CD4-positive, alpha-beta T cell (primary cell): ENCODE measurements at regions not wholly inside any gene's neighbourhood (a gene's known extent, or its start where the extent isn't known, plus 50 kb on each side); places are given as distances from the start of the nearest gene placed in this dataset.

Source experiments
- ATAC-seq: fragments of 200-7000 bp; cut with Tn5 transposase; one replicate; pipeline ENCODE4 v1.10.0; 2022; ENCODE audit warnings: mild to moderate bottlenecking; ENCODE audit not compliant: poor library complexity
- CTCF ChIA-PET: fragments of 350-600 bp; sonication (Branson Sonifier 250); formaldehyde crosslinking; loops from one replicate; lab custom pipeline; 2021; ENCODE audit warnings: antibody characterized with exemption, inconsistent platforms; lab: Charles Lee
- POLR2A ChIA-PET: fragments of 350-600 bp; sonication (Branson Sonifier 250); formaldehyde crosslinking; loops from one replicate; lab custom pipeline; 2021; ENCODE audit warnings: antibody characterized with exemption, inconsistent platforms; lab: Charles Lee
- DNase-seq, 14 experiments: peaks; one replicate each; pipeline ENCODE4 v3.0.0-alpha.2; 2013 to 2020; ENCODE audit warnings: mixed read lengths in 2 of 14
- H3K27ac ChIP-seq, 2 donors: one replicate each; pipeline versions ENCODE4 v1.5.1 to v1.7.0; 2013; ENCODE audit warnings: low read length in 2 of 2, low read depth in 1 of 2, mild to moderate bottlenecking in 1 of 2
- H3K27me3 ChIP-seq, 2 experiments: 1 replicate in 1 of 2; 2 replicates in 1 of 2; pipeline versions ENCODE4 v1.6.1 to v1.7.0; 2013; ENCODE audit warnings: low read length in 2 of 2, control low read depth in 1 of 2, mild to moderate bottlenecking in 1 of 2, moderate library complexity in 1 of 2; ENCODE audit not compliant: insufficient read depth in 2 of 2, control insufficient read depth in 1 of 2
- H3K36me3 ChIP-seq: one replicate; pipeline ENCODE4 v1.6.1; 2013; ENCODE audit warnings: low read length, control low read depth; ENCODE audit not compliant: insufficient read depth
- H3K4me1 ChIP-seq: one replicate; pipeline ENCODE4 v1.6.1; 2013; ENCODE audit warnings: low read length, control low read depth; ENCODE audit not compliant: insufficient read depth
- H3K4me3 ChIP-seq: one replicate; pipeline ENCODE4 v1.5.1; 2013; ENCODE audit warnings: mild to moderate bottlenecking, low read length, moderate library complexity
- H3K9me3 ChIP-seq, 2 experiments: 1 replicate in 1 of 2; 2 replicates in 1 of 2; pipeline versions ENCODE4 v1.6.1 to v1.7.0; 2013; ENCODE audit warnings: low read length in 2 of 2, mild to moderate bottlenecking in 2 of 2, control low read depth in 1 of 2, moderate library complexity in 1 of 2; ENCODE audit not compliant: control insufficient read depth in 1 of 2, insufficient read depth in 1 of 2
- H3K27ac Mint-ChIP-seq: one replicate; pipeline ENCODE4 v1.8.0; 2020; ENCODE audit warnings: mixed read lengths
- H3K27me3 Mint-ChIP-seq: one replicate; pipeline ENCODE4 v1.8.0; 2021; ENCODE audit warnings: mixed read lengths
- H3K36me3 Mint-ChIP-seq: one replicate; pipeline ENCODE4 v1.8.0; 2021; ENCODE audit warnings: low read depth, mixed read lengths
- H3K4me1 Mint-ChIP-seq: one replicate; pipeline ENCODE4 v1.8.0; 2021; ENCODE audit warnings: low read depth, mixed read lengths
- H3K4me3 Mint-ChIP-seq: one replicate; pipeline ENCODE4 v1.8.0; 2020; ENCODE audit warnings: mild to moderate bottlenecking, mixed read lengths
- H3K9me3 Mint-ChIP-seq: one replicate; pipeline ENCODE4 v1.8.0; 2020; ENCODE audit warnings: mixed read lengths
- intact Hi-C, 2 experiments: fragments of 100-400 bp; cut with DNase I in 1 of 2; cut with micrococcal nuclease in 1 of 2; formaldehyde crosslinking; loops; one replicate each; pipeline versions ENCODE4 v1.15.1 to v1.9.0; 2023 to 2025; cut with DNase I, micrococcal nuclease
- TF ChIP-seq, protein P1 (sequence below): fragments of 200-600 bp; IDR thresholded peaks from one replicate; pipeline ENCODE4 v1.8.0; 2022; ENCODE audit warnings: antibody characterized with exemption, mild to moderate bottlenecking

DNA sequence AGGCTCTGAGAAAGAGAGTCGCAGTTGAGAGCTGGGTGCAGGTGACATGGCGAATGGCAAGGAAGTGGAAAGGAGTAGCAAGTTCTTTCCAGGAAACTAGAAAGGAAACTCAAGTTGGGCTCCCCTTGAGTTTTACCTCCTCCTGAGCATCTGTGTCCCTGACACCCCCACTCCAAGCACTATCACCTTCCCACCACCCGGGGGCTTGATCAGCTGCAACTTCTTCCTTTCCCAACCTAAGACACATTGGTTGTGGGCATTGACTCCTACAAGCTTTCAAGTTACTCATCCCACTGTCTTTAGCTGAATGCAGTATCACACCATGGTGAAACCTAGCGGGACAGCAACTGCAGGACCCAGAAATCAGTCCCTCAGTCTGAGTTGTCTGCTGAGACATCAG is 256.6 kb upstream of the NR2F2 start:
- no peak overlapping the region for H3K27ac Mint-ChIP-seq
- H3K36me3 ChIP-seq: no peaks in the 10 kb centered on the region
- H3K4me3 ChIP-seq: no peak overlapping the region
- H3K4me1 ChIP-seq: no peaks in the 10 kb centered on the region
- no peaks in the 10 kb centered on the region for H3K27me3 Mint-ChIP-seq
- DNase-seq (no peak), ATAC-seq (no peak)
- no peak overlapping the region for H3K27ac ChIP-seq
- H3K36me3 Mint-ChIP-seq: no peaks in the 10 kb centered on the region
- intact Hi-C loops: no loop called here
- H3K4me3 Mint-ChIP-seq: no peak overlapping the region
- peaks cover 0 to 4% of the 10 kb centered on the region in 2 experiments for H3K9me3 ChIP-seq
- TF ChIP-seq, protein P1, sequence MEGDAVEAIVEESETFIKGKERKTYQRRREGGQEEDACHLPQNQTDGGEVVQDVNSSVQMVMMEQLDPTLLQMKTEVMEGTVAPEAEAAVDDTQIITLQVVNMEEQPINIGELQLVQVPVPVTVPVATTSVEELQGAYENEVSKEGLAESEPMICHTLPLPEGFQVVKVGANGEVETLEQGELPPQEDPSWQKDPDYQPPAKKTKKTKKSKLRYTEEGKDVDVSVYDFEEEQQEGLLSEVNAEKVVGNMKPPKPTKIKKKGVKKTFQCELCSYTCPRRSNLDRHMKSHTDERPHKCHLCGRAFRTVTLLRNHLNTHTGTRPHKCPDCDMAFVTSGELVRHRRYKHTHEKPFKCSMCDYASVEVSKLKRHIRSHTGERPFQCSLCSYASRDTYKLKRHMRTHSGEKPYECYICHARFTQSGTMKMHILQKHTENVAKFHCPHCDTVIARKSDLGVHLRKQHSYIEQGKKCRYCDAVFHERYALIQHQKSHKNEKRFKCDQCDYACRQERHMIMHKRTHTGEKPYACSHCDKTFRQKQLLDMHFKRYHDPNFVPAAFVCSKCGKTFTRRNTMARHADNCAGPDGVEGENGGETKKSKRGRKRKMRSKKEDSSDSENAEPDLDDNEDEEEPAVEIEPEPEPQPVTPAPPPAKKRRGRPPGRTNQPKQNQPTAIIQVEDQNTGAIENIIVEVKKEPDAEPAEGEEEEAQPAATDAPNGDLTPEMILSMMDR: no peak
- H3K27me3 ChIP-seq: no peaks in the 10 kb centered on the region
- ChIA-PET POLR2A (no interaction called here), CTCF (no interaction called here)
- H3K9me3 Mint-ChIP-seq: peaks cover 1% of the 10 kb centered on the region
- H3K4me1 Mint-ChIP-seq: no peaks in the 10 kb centered on the region

DNA sequence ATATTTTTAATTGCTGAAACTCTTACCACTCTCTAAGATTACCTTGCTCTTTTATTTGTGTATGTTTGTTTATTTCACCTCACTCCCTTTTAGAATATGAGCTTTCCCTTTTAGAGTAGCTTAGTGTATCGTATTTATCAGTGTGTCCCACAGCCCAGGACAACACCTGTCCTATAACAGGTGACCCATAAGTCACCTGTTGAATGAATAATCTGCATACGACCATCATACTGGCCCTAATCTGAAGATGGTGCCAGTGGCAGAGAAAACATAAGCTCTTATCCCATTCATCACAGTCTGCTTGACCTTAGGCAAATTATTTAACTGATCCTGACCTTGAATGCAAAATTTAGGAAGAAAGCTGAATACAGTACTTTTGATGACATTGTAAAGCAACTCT is 254.6 kb upstream of the NR2F2 start:
- no peak for ATAC-seq
- no peak overlapping the region for H3K4me3 ChIP-seq
- TF ChIP-seq, protein P1: no peak
- Mint-ChIP-seq H3K4me3 (no peak overlapping the region), H3K27ac (no peak overlapping the region), H3K9me3 (peaks cover 1% of the 10 kb centered on the region), H3K4me1 (no peaks in the 10 kb centered on the region), H3K27me3 (peaks cover 9% of the 10 kb centered on the region), H3K36me3 (no peaks in the 10 kb centered on the region)
- POLR2A ChIA-PET: no interaction called here
- no peaks in the 10 kb centered on the region for H3K36me3 ChIP-seq
- CTCF ChIA-PET: no interaction called here
- no peaks in the 10 kb centered on the region for H3K27me3 ChIP-seq
- no peak for DNase-seq
- H3K9me3 ChIP-seq: no peaks in the 10 kb centered on the region
- intact Hi-C loops: no loop called here
- no peak overlapping the region for H3K27ac ChIP-seq
- no peaks in the 10 kb centered on the region for H3K4me1 ChIP-seq

DNA sequence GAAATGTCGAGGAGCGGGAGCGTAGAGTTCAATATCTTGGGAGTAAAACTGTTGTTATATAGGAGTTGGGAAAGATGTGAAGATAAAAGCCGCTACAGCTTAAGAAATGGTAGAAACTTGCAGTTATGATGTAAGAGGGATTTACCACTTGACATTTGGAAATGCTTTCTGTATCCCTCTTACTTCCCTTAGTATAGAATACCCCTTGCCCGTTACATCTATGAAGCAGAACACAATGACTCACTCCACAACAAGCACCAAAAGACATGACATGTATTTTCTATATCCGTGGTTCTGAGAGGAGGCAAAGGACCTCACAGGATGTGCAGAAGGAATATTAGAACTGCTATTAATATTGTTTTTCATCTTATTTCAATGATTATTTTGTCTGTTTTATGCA is 254.2 kb upstream of the NR2F2 start:
- H3K4me1 Mint-ChIP-seq: no peaks in the 10 kb centered on the region
- no peaks in the 10 kb centered on the region for H3K4me1 ChIP-seq
- H3K36me3 Mint-ChIP-seq: no peaks in the 10 kb centered on the region
- H3K36me3 ChIP-seq: no peaks in the 10 kb centered on the region
- intact Hi-C loops: no loop called here
- no peak overlapping the region for H3K27ac ChIP-seq
- DNase-seq: no peak
- ChIA-PET POLR2A (no interaction called here), CTCF (no interaction called here)
- no peak overlapping the region for H3K4me3 Mint-ChIP-seq
- no peak for ATAC-seq
- H3K9me3 Mint-ChIP-seq: peaks cover 1% of the 10 kb centered on the region
- no peak overlapping the region for H3K27ac Mint-ChIP-seq
- H3K9me3 ChIP-seq: no peaks in the 10 kb centered on the region
- H3K27me3 ChIP-seq: no peaks in the 10 kb centered on the region
- TF ChIP-seq, protein P1: no peak
- H3K27me3 Mint-ChIP-seq: peaks cover 9% of the 10 kb centered on the region
- no peak overlapping the region for H3K4me3 ChIP-seq
